Tibial nerve (tissue), 3 donors: ENCODE measurements at regions not wholly inside any gene's neighbourhood (a gene's known extent, or its start where the extent isn't known, plus 50 kb on each side); places are given as distances from the start of the nearest gene placed in this dataset.

Experiments
- POLR2A ChIP-seq, 2 donors: fragments of 450-650 bp; IDR thresholded peaks; one replicate each; pipeline ENCODE4 v1.6.1; 2017; ENCODE audit warnings: antibody characterized with exemption in 2 of 2, mild to moderate bottlenecking in 2 of 2, moderate library complexity in 2 of 2
- TF ChIP-seq, protein P1 (sequence below), 5 experiments: fragments of 200-600 bp in 3 of 5; fragments of 450-650 bp in 2 of 5; sonication (generic) in 3 of 5; IDR thresholded peaks; one replicate each; pipeline ENCODE4 v1.5.1; 2016 to 2019; ENCODE audit warnings: antibody characterized with exemption in 5 of 5, mild to moderate bottlenecking in 3 of 5, moderate library complexity in 2 of 5

GRCh38 chr6:19086480-19086879, 699.3 kb downstream of the RNF144B start:
- TF ChIP-seq POLR2A (IDR thresholded peaks at IDR 0.05) = no peak
- TF ChIP-seq, protein P1, sequence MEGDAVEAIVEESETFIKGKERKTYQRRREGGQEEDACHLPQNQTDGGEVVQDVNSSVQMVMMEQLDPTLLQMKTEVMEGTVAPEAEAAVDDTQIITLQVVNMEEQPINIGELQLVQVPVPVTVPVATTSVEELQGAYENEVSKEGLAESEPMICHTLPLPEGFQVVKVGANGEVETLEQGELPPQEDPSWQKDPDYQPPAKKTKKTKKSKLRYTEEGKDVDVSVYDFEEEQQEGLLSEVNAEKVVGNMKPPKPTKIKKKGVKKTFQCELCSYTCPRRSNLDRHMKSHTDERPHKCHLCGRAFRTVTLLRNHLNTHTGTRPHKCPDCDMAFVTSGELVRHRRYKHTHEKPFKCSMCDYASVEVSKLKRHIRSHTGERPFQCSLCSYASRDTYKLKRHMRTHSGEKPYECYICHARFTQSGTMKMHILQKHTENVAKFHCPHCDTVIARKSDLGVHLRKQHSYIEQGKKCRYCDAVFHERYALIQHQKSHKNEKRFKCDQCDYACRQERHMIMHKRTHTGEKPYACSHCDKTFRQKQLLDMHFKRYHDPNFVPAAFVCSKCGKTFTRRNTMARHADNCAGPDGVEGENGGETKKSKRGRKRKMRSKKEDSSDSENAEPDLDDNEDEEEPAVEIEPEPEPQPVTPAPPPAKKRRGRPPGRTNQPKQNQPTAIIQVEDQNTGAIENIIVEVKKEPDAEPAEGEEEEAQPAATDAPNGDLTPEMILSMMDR (IDR thresholded peaks at IDR 0.05) = no peak
